ENCODE measurements at regions not wholly inside any gene's neighbourhood (a gene's known extent, or its start where the extent isn't known, plus 50 kb on each side); places are given as distances from the start of the nearest gene placed in this dataset. TPM values are rescaled to one million over a fixed set of nuclear protein-coding genes. Genes with fewer than 3 reads are reported as not detected.

DNA sequence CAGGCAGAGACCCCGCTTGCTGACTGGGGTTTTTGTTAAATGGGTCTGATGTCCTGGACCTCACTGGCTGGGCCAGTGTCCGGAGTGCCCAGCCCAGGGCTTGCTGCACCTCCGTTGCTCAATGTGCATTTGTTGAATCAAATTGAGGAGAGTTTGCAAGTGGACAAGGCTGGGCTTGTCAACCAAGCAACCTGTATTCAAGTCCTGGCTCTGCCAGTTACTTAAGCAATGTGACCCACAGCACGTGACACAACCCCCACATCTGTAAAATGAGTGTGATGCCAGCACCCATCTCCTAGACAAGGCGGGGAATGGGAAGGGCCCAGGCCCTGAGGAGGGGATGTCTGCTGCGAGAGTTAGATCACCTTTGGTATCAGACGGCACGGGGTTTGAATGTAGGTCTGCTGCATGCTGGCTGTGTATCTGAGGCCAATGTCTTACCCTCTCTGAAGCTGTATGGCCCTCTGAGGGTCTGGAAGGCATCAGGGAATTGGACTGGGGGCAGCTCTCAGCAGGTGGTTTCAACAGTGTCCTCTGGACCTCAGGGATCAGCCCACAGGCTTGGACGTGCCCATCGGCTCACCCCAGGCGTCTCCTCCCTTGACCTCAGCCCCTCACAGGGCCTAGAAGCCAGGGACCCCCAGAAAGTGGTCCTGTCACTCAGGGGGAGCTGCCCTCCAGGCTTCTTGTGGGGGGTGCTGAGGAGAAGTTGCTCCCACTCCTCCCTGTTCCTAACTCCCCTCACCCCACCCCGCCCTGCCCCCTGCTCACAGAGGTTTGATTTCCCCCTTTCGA lies 51.0 kb upstream of the RUNX3 start:
- intact Hi-C loops (cut with DNase I): no loop called here
- no peak for DNase-seq (ENCODE audit: extremely low spot score in 2 of 2)
- Histone ChIP-seq H3K4me3 (no peak overlapping the region), H3K9me3 (no peaks in the 10 kb centered on the region), H3K4me1 (no peaks in the 10 kb centered on the region), H3K36me3 (no peaks in the 10 kb centered on the region), H3K27me3 (no peaks in the 10 kb centered on the region), H3K27ac (no peak overlapping the region)
- TF ChIP-seq POLR2AphosphoS5 (IDR thresholded peaks at IDR 0.05; ENCODE audit: insufficient read depth in 1 of 2, low read depth in 1 of 2) (no peak), POLR2A (IDR thresholded peaks at IDR 0.05) (no peak)
- TF ChIP-seq, protein P1, sequence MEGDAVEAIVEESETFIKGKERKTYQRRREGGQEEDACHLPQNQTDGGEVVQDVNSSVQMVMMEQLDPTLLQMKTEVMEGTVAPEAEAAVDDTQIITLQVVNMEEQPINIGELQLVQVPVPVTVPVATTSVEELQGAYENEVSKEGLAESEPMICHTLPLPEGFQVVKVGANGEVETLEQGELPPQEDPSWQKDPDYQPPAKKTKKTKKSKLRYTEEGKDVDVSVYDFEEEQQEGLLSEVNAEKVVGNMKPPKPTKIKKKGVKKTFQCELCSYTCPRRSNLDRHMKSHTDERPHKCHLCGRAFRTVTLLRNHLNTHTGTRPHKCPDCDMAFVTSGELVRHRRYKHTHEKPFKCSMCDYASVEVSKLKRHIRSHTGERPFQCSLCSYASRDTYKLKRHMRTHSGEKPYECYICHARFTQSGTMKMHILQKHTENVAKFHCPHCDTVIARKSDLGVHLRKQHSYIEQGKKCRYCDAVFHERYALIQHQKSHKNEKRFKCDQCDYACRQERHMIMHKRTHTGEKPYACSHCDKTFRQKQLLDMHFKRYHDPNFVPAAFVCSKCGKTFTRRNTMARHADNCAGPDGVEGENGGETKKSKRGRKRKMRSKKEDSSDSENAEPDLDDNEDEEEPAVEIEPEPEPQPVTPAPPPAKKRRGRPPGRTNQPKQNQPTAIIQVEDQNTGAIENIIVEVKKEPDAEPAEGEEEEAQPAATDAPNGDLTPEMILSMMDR (IDR thresholded peaks at IDR 0.05): no peak

MicroRNA genes in the stretch of these regions (microRNA counts, 767-probe panel; counts per million panel counts)
- microRNA hsa-miR-4425: 238 to 261 counts per million in 2 donors

Small RNA genes in the stretch of these regions (microRNA-seq; reads per million reads assigned to microRNA genes)
- not detected for gene MIR4425 (ENCODE audit: borderline number of aligned reads, borderline replicate concordance)

Small RNA genes in the stretch of these regions (small RNA-seq; reads per million reads assigned to genes)
- gene MIR4425: not detected
